Coronary artery (tissue), 2 donors: ENCODE measurements at regions not wholly inside any gene's neighbourhood (a gene's known extent, or its start where the extent isn't known, plus 50 kb on each side); places are given as distances from the start of the nearest gene placed in this dataset.

Source experiments
- DNase-seq: peaks from one replicate; pipeline ENCODE4 v3.0.0-alpha.2; 2017; ENCODE audit warnings: low spot score
- H3K27ac ChIP-seq, 2 donors: fragments of 200-600 bp; sonication (generic); one replicate each; pipeline ENCODE4 v1.5.1; 2016 to 2019
- H3K4me3 ChIP-seq: fragments of 200-600 bp; sonication (generic); 2 replicates; pipeline ENCODE4 v1.5.1; 2016; ENCODE audit warnings: mild to moderate bottlenecking, moderate library complexity
- CTCF ChIP-seq: fragments of 200-600 bp; sonication (generic); IDR thresholded peaks from one replicate; pipeline ENCODE4 v1.5.1; 2019; ENCODE audit warnings: antibody characterized with exemption

GRCh38 chr22:27100789-27101188 is 443.4 kb downstream of the MIAT start:
- TF ChIP-seq CTCF: no peak
- H3K27ac ChIP-seq: peak overlapping the region in 1 of 2 donors; percentile 23
- no peak for DNase-seq
- peak overlapping the region; percentile 49 for H3K4me3 ChIP-seq

- no peak for DNase-seq
- Histone ChIP-seq H3K4me3 (peak overlapping the region; percentile 49), H3K27ac (peak overlapping the region in 1 of 2 donors; percentile 23)
- no peak for TF ChIP-seq CTCF
Observed at GRCh38 chr22:27101288-27101687, 443.9 kb downstream of the MIAT start.

GRCh38 chr22:27104449-27104848 is 447.1 kb downstream of the MIAT start:
- Histone ChIP-seq H3K4me3 (no peak overlapping the region), H3K27ac (peak overlapping the region in 1 of 2 donors; percentile 93)
- no peak for DNase-seq
- TF ChIP-seq CTCF: no peak

GRCh38 chr22:27105142-27106025 is 448.0 kb downstream of the MIAT start:
- TF ChIP-seq CTCF: no peak
- DNase-seq: peak; percentile 95
- Histone ChIP-seq H3K27ac (peak overlapping the region; percentile 72 to 93), H3K4me3 (no peak overlapping the region)

GRCh38 chr22:27106985-27107384 is 449.6 kb downstream of the MIAT start:
- no peak for TF ChIP-seq CTCF
- H3K4me3 ChIP-seq: no peak overlapping the region
- H3K27ac ChIP-seq: peak overlapping the region; percentile 72 to 92
- DNase-seq: peak; percentile 76

- Histone ChIP-seq H3K4me3 (no peak overlapping the region), H3K27ac (peak overlapping the region; percentile 72 to 92)
- TF ChIP-seq CTCF: no peak
- no peak for DNase-seq
Observed at GRCh38 chr22:27107386-27107785, 450.0 kb downstream of the MIAT start.

GRCh38 chr22:27107824-27108223 is 450.4 kb downstream of the MIAT start:
- peak; percentile 75 for DNase-seq
- TF ChIP-seq CTCF: no peak
- Histone ChIP-seq H3K4me3 (no peak overlapping the region), H3K27ac (peak overlapping the region; percentile 72 to 92)
